MM.1S (cell line): ENCODE measurements at regions not wholly inside any gene's neighbourhood (a gene's known extent, or its start where the extent isn't known, plus 50 kb on each side); places are given as distances from the start of the nearest gene placed in this dataset.

Source experiments
- EZH2 ChIP-seq: fragments of 300-600 bp; sonication (generic); optimal IDR thresholded peaks from 2 replicates; pipeline ENCODE3; 2017; ENCODE audit warnings: low read depth, mild to moderate bottlenecking, antibody characterized with exemption, low read length, mixed read lengths
- EZH2phosphoT487 ChIP-seq: fragments of 300-600 bp; sonication (generic); IDR thresholded peaks from 2 replicates; pipeline ENCODE4 v1.6.1; 2018; ENCODE audit warnings: antibody characterized with exemption, low read length
- TF ChIP-seq, protein P1 (sequence below): fragments of 300-600 bp; sonication (generic); IDR thresholded peaks from 2 replicates; pipeline ENCODE4 v1.5.1; 2016; ENCODE audit warnings: antibody characterized with exemption, low read length, mixed read lengths

DNA sequence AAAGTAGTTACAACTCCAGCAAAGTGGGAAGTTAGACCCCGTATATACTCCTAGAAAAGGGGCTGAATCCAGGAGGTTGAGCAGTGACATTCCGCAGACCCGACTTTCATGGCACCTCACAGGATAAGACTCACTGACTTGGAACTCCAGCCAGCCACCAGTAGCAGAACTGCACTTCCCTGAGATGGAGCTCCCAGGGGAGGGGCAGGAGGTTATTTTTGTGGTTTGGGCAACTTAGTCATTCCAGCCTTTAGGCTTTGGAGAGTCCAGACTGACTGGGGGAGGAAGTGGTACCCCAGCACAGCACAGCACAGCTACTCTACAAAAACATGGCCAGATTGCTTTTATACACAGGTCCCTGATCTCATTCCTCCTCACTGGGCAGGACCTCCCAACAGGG is 319.1 kb downstream of the PCDH19 start:
- TF ChIP-seq, protein P1, sequence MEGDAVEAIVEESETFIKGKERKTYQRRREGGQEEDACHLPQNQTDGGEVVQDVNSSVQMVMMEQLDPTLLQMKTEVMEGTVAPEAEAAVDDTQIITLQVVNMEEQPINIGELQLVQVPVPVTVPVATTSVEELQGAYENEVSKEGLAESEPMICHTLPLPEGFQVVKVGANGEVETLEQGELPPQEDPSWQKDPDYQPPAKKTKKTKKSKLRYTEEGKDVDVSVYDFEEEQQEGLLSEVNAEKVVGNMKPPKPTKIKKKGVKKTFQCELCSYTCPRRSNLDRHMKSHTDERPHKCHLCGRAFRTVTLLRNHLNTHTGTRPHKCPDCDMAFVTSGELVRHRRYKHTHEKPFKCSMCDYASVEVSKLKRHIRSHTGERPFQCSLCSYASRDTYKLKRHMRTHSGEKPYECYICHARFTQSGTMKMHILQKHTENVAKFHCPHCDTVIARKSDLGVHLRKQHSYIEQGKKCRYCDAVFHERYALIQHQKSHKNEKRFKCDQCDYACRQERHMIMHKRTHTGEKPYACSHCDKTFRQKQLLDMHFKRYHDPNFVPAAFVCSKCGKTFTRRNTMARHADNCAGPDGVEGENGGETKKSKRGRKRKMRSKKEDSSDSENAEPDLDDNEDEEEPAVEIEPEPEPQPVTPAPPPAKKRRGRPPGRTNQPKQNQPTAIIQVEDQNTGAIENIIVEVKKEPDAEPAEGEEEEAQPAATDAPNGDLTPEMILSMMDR, result no peak
- TF ChIP-seq EZH2, result no peak
- no peak for TF ChIP-seq EZH2phosphoT487
